DND-41 (cell line): ENCODE measurements at regions not wholly inside any gene's neighbourhood (a gene's known extent, or its start where the extent isn't known, plus 50 kb on each side); places are given as distances from the start of the nearest gene placed in this dataset.
"Not testable (repeated sequence)": the region's sequence is repeated elsewhere in the genome, so short reads cannot be mapped to it uniquely, and the experiment has no call there.

ENCODE experiments used
- ATAC-seq: fragments of 200-7000 bp; cut with Tn5 transposase; 3 replicates; pipeline ENCODE4 v1.9.1; 2021; ENCODE audit warnings: low read depth; ENCODE audit not compliant: insufficient read depth
- DNase-seq: peaks from one replicate; pipeline ENCODE4 v3.0.0-alpha.2; 2020
- H2AFZ ChIP-seq: 2 replicates; pipeline ENCODE4 v1.6.0; 2012; ENCODE audit warnings: low read depth, low read length
- H3K27ac ChIP-seq: 2 replicates; pipeline ENCODE4 v1.5.1; 2012; ENCODE audit warnings: low read length, inconsistent platforms
- H3K27me3 ChIP-seq: fragments of 200-600 bp; sonication (generic); 2 replicates; pipeline ENCODE4 v1.6.0; 2012; ENCODE audit warnings: low read length, mild to moderate bottlenecking, inconsistent platforms; ENCODE audit not compliant: insufficient read depth, poor library complexity
- H3K36me3 ChIP-seq: 2 replicates; pipeline ENCODE4 v1.5.1; 2012; ENCODE audit warnings: low read length, inconsistent platforms; ENCODE audit not compliant: insufficient read depth
- H3K4me1 ChIP-seq: 2 replicates; pipeline ENCODE4 v1.5.1; 2012; ENCODE audit warnings: mild to moderate bottlenecking, low read length; ENCODE audit not compliant: insufficient read depth
- H3K4me2 ChIP-seq: 2 replicates; pipeline ENCODE4 v1.6.0; 2012; ENCODE audit warnings: mild to moderate bottlenecking, moderate library complexity, low read length, inconsistent platforms; ENCODE audit not compliant: insufficient read depth
- H3K4me3 ChIP-seq, 2 experiments: fragments of 200-600 bp in 1 of 2; shearing (Covaris generic) in 1 of 2; 2 replicates each; pipeline ENCODE4 v1.5.1; 2012 to 2016; ENCODE audit warnings: inconsistent platforms in 2 of 2, low read length in 2 of 2, mild to moderate bottlenecking in 2 of 2, low read depth in 1 of 2, moderate library complexity in 1 of 2
- H3K79me2 ChIP-seq: 2 replicates; pipeline ENCODE4 v1.6.0; 2012; ENCODE audit warnings: low read length, inconsistent platforms; ENCODE audit not compliant: insufficient read depth
- H3K9ac ChIP-seq: 2 replicates; pipeline ENCODE4 v1.6.0; 2012; ENCODE audit warnings: low read depth, mild to moderate bottlenecking, inconsistent platforms, low read length, moderate library complexity
- H3K9me3 ChIP-seq: 2 replicates; pipeline ENCODE4 v1.5.1; 2012; ENCODE audit warnings: low read length, moderate library complexity, mild to moderate bottlenecking, inconsistent platforms; ENCODE audit not compliant: insufficient read depth, severe bottlenecking
- H4K20me1 ChIP-seq: 2 replicates; pipeline ENCODE4 v1.6.0; 2012; ENCODE audit warnings: low read length; ENCODE audit not compliant: insufficient read depth
- EZH2 ChIP-seq: IDR thresholded peaks from 3 replicates; pipeline ENCODE4 v1.6.1; 2012; ENCODE audit warnings: borderline replicate concordance, low read depth, mild to moderate bottlenecking, moderate library complexity, low read length, inconsistent platforms; ENCODE audit not compliant: severe bottlenecking
- TF ChIP-seq, protein P1 (sequence below): IDR thresholded peaks from 2 replicates; pipeline ENCODE4 v1.5.1; 2012; ENCODE audit warnings: borderline replicate concordance, low read length, moderate library complexity, mild to moderate bottlenecking; ENCODE audit not compliant: poor library complexity, severe bottlenecking; ENCODE audit errors: extremely low read depth

DNA sequence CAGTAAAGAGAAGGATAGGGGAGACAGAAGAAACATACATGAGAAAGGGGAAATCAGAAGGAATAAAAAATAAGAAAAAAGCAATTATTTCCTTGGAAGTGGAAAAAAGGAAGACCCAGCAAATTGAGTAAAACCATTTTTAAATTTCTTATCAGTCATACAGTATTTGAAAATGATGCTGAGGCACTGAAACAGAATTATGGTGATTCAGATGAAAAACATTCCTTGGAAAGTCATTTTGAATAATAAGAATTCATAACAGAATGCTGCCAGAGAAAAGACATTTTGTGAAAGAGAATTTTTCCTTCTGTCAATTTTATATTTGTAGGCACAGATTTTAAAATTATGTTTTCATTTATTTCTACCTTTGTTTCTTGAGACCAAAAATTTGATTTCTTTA lies 895.5 kb upstream of the EPHA5 start:
- Histone ChIP-seq H3K9ac (no peak overlapping the region), H3K36me3 (no peaks in the 10 kb centered on the region), H3K79me2 (no peaks in the 10 kb centered on the region), H3K4me1 (peaks cover 8% of the 10 kb centered on the region), H3K9me3 (no peaks in the 10 kb centered on the region), H2AFZ (0 out of 2 replicates have a peak overlapping the region, but pooled peaks have one; percentile 9), H3K4me2 (no peak overlapping the region), H3K4me3 (no peak overlapping the region), H3K27ac (no peak overlapping the region), H3K27me3 (no peaks in the 10 kb centered on the region), H4K20me1 (no peaks in the 10 kb centered on the region)
- DNase-seq, result no peak
- no peak for ATAC-seq
- no peak for TF ChIP-seq EZH2

DNA sequence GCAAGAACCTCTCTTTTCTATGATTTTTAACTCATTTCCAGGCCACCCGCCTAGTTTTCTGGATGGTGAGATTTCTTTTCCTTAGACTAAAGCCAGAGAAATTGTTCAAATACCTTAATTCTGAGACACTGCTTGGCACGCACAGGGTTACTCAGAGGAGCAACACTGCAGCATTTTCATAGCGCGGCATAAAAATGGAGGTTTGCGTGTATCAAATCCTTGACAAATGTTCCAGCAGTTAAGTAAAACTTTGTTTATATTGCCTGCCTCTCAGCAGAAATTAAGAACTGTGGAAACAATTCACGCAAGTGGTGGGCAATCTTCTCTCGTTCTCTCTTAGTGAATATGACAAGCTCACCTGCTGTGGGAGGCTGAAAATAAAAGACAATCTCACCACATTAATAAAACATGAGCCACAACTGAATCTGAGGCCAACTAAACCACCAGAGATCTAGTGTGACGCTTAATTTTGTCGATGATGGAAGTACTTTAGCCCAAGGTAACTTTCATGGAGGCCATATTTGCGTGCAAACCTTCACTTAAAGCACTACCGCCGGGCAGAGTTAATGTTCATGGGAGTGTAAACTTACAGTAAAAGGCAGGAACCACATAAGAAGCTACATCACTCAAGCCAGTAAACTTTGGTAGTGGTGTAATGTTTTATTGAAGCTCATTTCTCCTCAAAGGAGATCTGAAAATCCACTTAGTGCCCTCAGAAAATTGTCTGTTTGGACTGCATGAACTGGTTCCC lies 894.8 kb upstream of the EPHA5 start:
- Histone ChIP-seq H3K4me2 (no peak overlapping the region), H3K27ac (no peak overlapping the region), H2AFZ (no peak overlapping the region), H3K9ac (no peak overlapping the region), H3K79me2 (no peaks in the 10 kb centered on the region), H3K9me3 (no peaks in the 10 kb centered on the region), H3K4me3 (no peak overlapping the region), H4K20me1 (no peaks in the 10 kb centered on the region), H3K27me3 (no peaks in the 10 kb centered on the region), H3K36me3 (no peaks in the 10 kb centered on the region), H3K4me1 (peaks cover 8% of the 10 kb centered on the region)
- peak; percentile 52; the same call in 1 of the 3 replicates for ATAC-seq
- DNase-seq, result no peak
- TF ChIP-seq EZH2, result no peak
- TF ChIP-seq, protein P1, sequence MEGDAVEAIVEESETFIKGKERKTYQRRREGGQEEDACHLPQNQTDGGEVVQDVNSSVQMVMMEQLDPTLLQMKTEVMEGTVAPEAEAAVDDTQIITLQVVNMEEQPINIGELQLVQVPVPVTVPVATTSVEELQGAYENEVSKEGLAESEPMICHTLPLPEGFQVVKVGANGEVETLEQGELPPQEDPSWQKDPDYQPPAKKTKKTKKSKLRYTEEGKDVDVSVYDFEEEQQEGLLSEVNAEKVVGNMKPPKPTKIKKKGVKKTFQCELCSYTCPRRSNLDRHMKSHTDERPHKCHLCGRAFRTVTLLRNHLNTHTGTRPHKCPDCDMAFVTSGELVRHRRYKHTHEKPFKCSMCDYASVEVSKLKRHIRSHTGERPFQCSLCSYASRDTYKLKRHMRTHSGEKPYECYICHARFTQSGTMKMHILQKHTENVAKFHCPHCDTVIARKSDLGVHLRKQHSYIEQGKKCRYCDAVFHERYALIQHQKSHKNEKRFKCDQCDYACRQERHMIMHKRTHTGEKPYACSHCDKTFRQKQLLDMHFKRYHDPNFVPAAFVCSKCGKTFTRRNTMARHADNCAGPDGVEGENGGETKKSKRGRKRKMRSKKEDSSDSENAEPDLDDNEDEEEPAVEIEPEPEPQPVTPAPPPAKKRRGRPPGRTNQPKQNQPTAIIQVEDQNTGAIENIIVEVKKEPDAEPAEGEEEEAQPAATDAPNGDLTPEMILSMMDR, result no peak

DNA sequence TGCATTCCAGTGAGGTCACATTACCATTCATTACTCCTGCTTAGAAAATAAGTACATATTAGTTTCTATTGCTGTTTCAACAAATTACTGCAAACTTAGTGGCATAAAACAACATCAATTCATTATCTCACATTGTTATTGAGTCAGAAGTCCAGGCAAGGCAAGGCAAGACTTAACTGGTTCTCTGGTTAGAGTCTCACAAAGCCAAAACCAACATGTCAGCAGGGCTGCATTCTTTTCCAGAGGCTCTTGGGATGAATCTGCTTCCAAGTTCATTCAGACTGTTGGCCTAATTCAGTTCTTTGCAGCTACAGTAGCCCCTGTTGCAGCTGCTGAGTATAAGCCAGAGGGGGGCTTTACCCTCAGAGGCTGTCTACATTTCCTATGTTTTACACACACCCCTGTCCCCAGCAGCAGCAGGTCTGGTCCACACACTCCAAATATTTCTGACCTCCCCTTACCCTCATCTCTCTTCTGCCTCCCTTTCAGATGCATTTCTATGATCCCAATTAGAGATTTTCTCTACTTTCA lies 892.1 kb upstream of the EPHA5 start:
- TF ChIP-seq, protein P1, result no peak
- no peak; the same call in 2 of the 3 replicates for ATAC-seq
- no peak overlapping the region for H3K4me2 ChIP-seq
- no peaks in the 10 kb centered on the region for H3K36me3 ChIP-seq
- DNase-seq, result no peak
- peak overlapping the region; percentile 46 for H2AFZ ChIP-seq
- no peak overlapping the region for H3K27ac ChIP-seq
- no peaks in the 10 kb centered on the region for H3K9me3 ChIP-seq
- no peak overlapping the region for H3K4me3 ChIP-seq
- no peaks in the 10 kb centered on the region for H3K27me3 ChIP-seq
- no peak overlapping the region for H3K9ac ChIP-seq
- no peaks in the 10 kb centered on the region for H3K79me2 ChIP-seq
- H3K4me1 ChIP-seq, result peaks cover 8% of the 10 kb centered on the region
- H4K20me1 ChIP-seq, result no peaks in the 10 kb centered on the region

DNA sequence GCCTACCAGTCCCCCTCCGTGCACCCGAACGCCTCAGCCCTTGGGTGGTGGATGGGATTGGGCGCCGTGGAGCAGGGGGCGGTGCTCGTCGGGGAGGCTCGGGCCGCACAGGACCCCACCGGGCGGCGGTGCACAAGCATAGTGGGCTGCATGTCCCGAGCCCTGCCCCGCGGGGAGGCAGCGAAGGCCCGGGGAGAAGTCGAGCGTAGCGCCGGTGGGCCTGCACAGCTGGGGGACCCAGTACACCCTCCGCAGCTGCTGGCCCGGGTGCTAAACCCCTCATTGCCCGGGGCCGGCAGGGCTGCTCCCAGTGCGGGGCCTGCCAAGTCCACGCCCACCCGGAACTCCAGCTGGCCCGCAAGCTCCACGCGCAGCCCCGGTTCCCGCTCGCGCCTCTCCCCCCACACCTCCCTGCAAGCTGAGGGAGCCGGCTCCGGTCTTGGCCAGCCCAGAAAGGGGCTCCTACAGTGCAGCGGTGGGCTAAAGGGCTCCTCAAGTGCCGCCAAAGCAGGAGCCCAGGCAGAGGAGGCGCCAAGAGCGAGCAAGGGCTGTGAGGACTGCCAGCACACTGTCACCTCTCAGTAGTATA lies 891.3 kb upstream of the EPHA5 start:
- not testable (repeated sequence) for H3K27me3 ChIP-seq, H3K9me3 ChIP-seq, H3K4me3 ChIP-seq, H3K36me3 ChIP-seq, H4K20me1 ChIP-seq, H2AFZ ChIP-seq, H3K27ac ChIP-seq, ATAC-seq, DNase-seq, H3K79me2 ChIP-seq, H3K9ac ChIP-seq, H3K4me1 ChIP-seq, H3K4me2 ChIP-seq
